Loucy (cell line): ENCODE measurements at regions not wholly inside any gene's neighbourhood (a gene's known extent, or its start where the extent isn't known, plus 50 kb on each side); places are given as distances from the start of the nearest gene placed in this dataset.

Experiments
- H2AFZ ChIP-seq: fragments of 200-600 bp; sonication (generic); 2 replicates; pipeline ENCODE4 v1.6.0; 2016; ENCODE audit warnings: antibody characterized with exemption, mild to moderate bottlenecking, low read length, moderate library complexity
- H3F3A ChIP-seq: fragments of 200-600 bp; 2 replicates; pipeline ENCODE4 v1.6.0; 2016; ENCODE audit warnings: antibody characterized with exemption, low read depth, mild to moderate bottlenecking
- H3K27me3 ChIP-seq: fragments of 200-600 bp; sonication (generic); 2 replicates; pipeline ENCODE4 v1.6.1; 2014; ENCODE audit warnings: low read length, mild to moderate bottlenecking; ENCODE audit not compliant: insufficient read depth, poor library complexity, severe bottlenecking
- H3K36me3 ChIP-seq: fragments of 200-600 bp; sonication (generic); 2 replicates; pipeline ENCODE4 v1.6.1; 2016; ENCODE audit warnings: low read length; ENCODE audit not compliant: insufficient read depth
- H3K4me1 ChIP-seq: fragments of 200-600 bp; sonication (generic); 2 replicates; pipeline ENCODE4 v1.5.1; 2014; ENCODE audit warnings: low read length, mild to moderate bottlenecking; ENCODE audit not compliant: insufficient read depth, poor library complexity, severe bottlenecking
- H3K4me2 ChIP-seq: fragments of 200-600 bp; sonication (generic); 2 replicates; pipeline ENCODE4 v1.6.0; 2014; ENCODE audit warnings: antibody characterized with exemption, low read length, low read depth, mild to moderate bottlenecking; ENCODE audit not compliant: poor library complexity, severe bottlenecking
- H3K4me3 ChIP-seq: fragments of 200-600 bp; sonication (generic); 2 replicates; pipeline ENCODE4 v1.5.1; 2014; ENCODE audit warnings: low read length, mild to moderate bottlenecking, mixed read lengths; ENCODE audit not compliant: poor library complexity, severe bottlenecking
- H3K79me2 ChIP-seq: fragments of 200-600 bp; sonication (generic); 2 replicates; pipeline ENCODE4 v1.6.1; 2014; ENCODE audit warnings: low read length; ENCODE audit not compliant: insufficient read depth
- H3K9ac ChIP-seq: fragments of 200-600 bp; sonication (generic); 2 replicates; pipeline ENCODE4 v1.6.0; 2014; ENCODE audit warnings: mild to moderate bottlenecking, low read depth, low read length, moderate library complexity; ENCODE audit not compliant: poor library complexity, severe bottlenecking
- H3K9me2 ChIP-seq: fragments of 200-600 bp; sonication (generic); replicated peaks from 2 replicates; pipeline ENCODE4 v1.6.1; 2016; ENCODE audit warnings: low read depth, low read length, mixed read lengths
- H3K9me3 ChIP-seq: fragments of 200-600 bp; sonication (generic); 2 replicates; pipeline ENCODE4 v1.6.1; 2014; ENCODE audit warnings: mild to moderate bottlenecking, antibody characterized with exemption, low read length, low read depth; ENCODE audit not compliant: insufficient read depth
- H4K20me1 ChIP-seq: fragments of 200-600 bp; sonication (generic); 2 replicates; pipeline ENCODE4 v1.6.0; 2014; ENCODE audit warnings: antibody characterized with exemption, low read length, mild to moderate bottlenecking; ENCODE audit not compliant: insufficient read depth, poor library complexity, severe bottlenecking
- EZH2phosphoT487 ChIP-seq: fragments of 200-600 bp; IDR thresholded peaks from 2 replicates; pipeline ENCODE4 v1.6.1; 2018; ENCODE audit warnings: antibody characterized with exemption, mild to moderate bottlenecking, moderate library complexity, borderline replicate concordance
- TF ChIP-seq, protein P1 (sequence below): fragments of 200-600 bp; sonication (generic); conservative IDR thresholded peaks from 2 replicates; pipeline ENCODE4 v1.5.1; 2014; ENCODE audit warnings: mild to moderate bottlenecking, antibody characterized with exemption, low read length

DNA sequence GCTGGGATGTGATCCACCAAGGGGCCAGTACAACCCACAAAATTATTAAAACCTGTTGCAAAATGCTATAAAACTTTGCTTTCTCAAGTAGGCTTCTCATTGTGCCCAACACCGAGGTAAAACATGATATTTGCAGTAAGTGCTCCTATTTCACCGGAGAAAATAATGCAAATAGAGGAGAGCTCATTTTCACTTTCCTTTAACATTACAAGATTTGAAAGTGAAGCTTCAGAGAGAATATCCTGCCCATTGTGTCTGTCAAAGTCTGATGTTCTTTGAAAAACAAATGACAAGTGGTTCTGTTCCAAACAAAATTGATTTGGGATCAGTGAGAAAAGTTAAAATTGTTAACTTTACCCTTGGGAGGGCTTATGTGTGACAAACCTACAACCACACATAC lies 287.1 kb downstream of the KCNN2 start:
- Histone ChIP-seq H3K36me3 (no peaks in the 10 kb centered on the region), H3K9ac (no peak overlapping the region), H4K20me1 (no peaks in the 10 kb centered on the region), H3K79me2 (no peaks in the 10 kb centered on the region), H2AFZ (no peak overlapping the region), H3K9me3 (no peaks in the 10 kb centered on the region), H3K4me2 (no peak overlapping the region), H3K9me2 (no peaks in the 10 kb centered on the region), H3K27me3 (no peaks in the 10 kb centered on the region), H3K4me3 (no peak overlapping the region), H3F3A (no peaks in the 10 kb centered on the region), H3K4me1 (no peaks in the 10 kb centered on the region)
- TF ChIP-seq, protein P1, sequence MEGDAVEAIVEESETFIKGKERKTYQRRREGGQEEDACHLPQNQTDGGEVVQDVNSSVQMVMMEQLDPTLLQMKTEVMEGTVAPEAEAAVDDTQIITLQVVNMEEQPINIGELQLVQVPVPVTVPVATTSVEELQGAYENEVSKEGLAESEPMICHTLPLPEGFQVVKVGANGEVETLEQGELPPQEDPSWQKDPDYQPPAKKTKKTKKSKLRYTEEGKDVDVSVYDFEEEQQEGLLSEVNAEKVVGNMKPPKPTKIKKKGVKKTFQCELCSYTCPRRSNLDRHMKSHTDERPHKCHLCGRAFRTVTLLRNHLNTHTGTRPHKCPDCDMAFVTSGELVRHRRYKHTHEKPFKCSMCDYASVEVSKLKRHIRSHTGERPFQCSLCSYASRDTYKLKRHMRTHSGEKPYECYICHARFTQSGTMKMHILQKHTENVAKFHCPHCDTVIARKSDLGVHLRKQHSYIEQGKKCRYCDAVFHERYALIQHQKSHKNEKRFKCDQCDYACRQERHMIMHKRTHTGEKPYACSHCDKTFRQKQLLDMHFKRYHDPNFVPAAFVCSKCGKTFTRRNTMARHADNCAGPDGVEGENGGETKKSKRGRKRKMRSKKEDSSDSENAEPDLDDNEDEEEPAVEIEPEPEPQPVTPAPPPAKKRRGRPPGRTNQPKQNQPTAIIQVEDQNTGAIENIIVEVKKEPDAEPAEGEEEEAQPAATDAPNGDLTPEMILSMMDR, result no peak
- TF ChIP-seq EZH2phosphoT487, result no peak

DNA sequence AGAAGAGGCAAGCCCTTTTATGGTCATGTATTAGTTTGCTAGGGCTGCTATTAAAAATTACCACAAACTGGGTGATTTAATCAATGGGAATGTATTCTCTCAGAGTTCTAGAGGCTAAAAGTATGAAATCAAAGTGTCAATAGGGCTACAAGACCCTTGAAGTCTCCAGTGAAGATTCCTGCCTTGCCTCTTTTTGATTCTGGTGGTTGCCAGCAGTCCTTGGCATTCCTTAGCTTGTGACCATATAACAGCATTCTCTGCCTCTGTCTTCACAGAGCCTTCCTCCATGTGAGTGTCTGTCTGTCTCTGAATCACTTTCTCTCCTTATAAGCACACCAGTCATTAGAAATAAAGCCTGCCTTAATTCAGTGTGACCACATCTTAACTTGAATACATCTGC lies 282.7 kb downstream of the KCNN2 start:
- no peaks in the 10 kb centered on the region for H3K4me1 ChIP-seq
- no peaks in the 10 kb centered on the region for H3K27me3 ChIP-seq
- H3F3A ChIP-seq, result no peaks in the 10 kb centered on the region
- H2AFZ ChIP-seq, result no peak overlapping the region
- H3K9ac ChIP-seq, result no peak overlapping the region
- no peak for TF ChIP-seq EZH2phosphoT487
- TF ChIP-seq, protein P1, result no peak
- H3K79me2 ChIP-seq, result no peaks in the 10 kb centered on the region
- no peak overlapping the region for H3K4me2 ChIP-seq
- H3K36me3 ChIP-seq, result no peaks in the 10 kb centered on the region
- no peaks in the 10 kb centered on the region for H3K9me3 ChIP-seq
- H3K4me3 ChIP-seq, result no peak overlapping the region
- no peaks in the 10 kb centered on the region for H4K20me1 ChIP-seq
- H3K9me2 ChIP-seq, result no peaks in the 10 kb centered on the region

DNA sequence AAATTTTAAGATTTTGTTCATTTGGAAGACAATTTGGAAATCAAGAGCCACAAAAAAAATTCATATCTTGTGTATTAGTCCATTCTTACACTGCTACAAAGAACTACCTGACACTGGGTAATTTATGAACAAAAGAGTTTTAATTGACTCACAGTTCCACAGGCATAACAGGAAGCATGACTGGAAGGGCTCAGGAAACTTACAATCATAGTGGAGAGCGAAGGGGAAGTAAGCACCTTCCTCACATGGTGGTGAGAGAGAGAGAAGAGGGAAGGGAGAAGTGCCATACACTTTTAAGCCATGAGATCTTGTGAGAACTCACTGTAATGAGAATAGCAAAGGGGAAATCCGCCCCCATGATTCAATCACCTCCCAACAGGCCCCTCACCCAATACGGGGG lies 274.4 kb downstream of the KCNN2 start:
- H4K20me1 ChIP-seq, result no peaks in the 10 kb centered on the region
- H3K4me1 ChIP-seq, result no peaks in the 10 kb centered on the region
- TF ChIP-seq, protein P1, result no peak
- TF ChIP-seq EZH2phosphoT487, result no peak
- H3K9me3 ChIP-seq, result no peaks in the 10 kb centered on the region
- H3K27me3 ChIP-seq, result no peaks in the 10 kb centered on the region
- no peak overlapping the region for H3K4me2 ChIP-seq
- H3K4me3 ChIP-seq, result no peak overlapping the region
- no peaks in the 10 kb centered on the region for H3K36me3 ChIP-seq
- H3K79me2 ChIP-seq, result no peaks in the 10 kb centered on the region
- H3F3A ChIP-seq, result no peaks in the 10 kb centered on the region
- H3K9ac ChIP-seq, result no peak overlapping the region
- H2AFZ ChIP-seq, result no peak overlapping the region
- no peaks in the 10 kb centered on the region for H3K9me2 ChIP-seq
